ENCODE measurements at regions not wholly inside any gene's neighbourhood (a gene's known extent, or its start where the extent isn't known, plus 50 kb on each side); places are given as distances from the start of the nearest gene placed in this dataset.

- Histone ChIP-seq H3K36me3 (no peaks in the 10 kb centered on the region), H3K27ac (no peak overlapping the region), H3K4me3 (no peak overlapping the region), H3K9me3 (no peaks in the 10 kb centered on the region), H3K4me1 (no peaks in the 10 kb centered on the region), H3K27me3 (no peaks in the 10 kb centered on the region)
- no peak for DNase-seq
- TF ChIP-seq, protein P1, sequence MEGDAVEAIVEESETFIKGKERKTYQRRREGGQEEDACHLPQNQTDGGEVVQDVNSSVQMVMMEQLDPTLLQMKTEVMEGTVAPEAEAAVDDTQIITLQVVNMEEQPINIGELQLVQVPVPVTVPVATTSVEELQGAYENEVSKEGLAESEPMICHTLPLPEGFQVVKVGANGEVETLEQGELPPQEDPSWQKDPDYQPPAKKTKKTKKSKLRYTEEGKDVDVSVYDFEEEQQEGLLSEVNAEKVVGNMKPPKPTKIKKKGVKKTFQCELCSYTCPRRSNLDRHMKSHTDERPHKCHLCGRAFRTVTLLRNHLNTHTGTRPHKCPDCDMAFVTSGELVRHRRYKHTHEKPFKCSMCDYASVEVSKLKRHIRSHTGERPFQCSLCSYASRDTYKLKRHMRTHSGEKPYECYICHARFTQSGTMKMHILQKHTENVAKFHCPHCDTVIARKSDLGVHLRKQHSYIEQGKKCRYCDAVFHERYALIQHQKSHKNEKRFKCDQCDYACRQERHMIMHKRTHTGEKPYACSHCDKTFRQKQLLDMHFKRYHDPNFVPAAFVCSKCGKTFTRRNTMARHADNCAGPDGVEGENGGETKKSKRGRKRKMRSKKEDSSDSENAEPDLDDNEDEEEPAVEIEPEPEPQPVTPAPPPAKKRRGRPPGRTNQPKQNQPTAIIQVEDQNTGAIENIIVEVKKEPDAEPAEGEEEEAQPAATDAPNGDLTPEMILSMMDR (IDR thresholded peaks at IDR 0.05): no peak
- TF ChIP-seq POLR2A (IDR thresholded peaks at IDR 0.05): no peak
Measured at GRCh38 chrX:10741003-10741402, 120.6 kb upstream of the MID1 start.

DNA sequence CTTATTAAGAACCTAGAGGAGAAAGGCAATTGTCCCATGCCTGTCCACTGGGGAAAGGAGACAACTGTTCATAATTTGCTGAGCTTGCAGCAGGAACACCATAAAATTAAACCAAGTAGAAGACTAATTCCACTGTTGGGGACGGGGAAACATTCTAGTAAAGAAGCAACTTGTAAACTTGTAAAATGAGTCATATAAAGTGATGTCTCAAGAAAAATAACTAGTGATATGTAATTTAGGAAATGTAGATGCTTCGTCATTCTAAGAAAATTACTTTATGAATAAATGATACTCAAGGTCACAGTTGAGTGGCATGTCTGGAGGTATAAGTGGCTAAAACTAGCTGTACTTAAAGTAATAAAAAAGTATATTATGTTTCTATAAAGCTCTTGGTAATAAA, 121.2 kb upstream of the MID1 start:
- H3K9me3 ChIP-seq: no peaks in the 10 kb centered on the region
- no peak overlapping the region for H3K27ac ChIP-seq
- DNase-seq: no peak
- no peaks in the 10 kb centered on the region for H3K4me1 ChIP-seq
- H3K4me3 ChIP-seq: no peak overlapping the region
- H3K27me3 ChIP-seq: no peaks in the 10 kb centered on the region
- H3K36me3 ChIP-seq: no peaks in the 10 kb centered on the region
- TF ChIP-seq, protein P1 (IDR thresholded peaks at IDR 0.05): no peak
- TF ChIP-seq POLR2A (IDR thresholded peaks at IDR 0.05): no peak

GRCh38 chrX:10743476-10743875, 123.1 kb upstream of the MID1 start:
- H3K4me3 ChIP-seq: no peak overlapping the region

DNA sequence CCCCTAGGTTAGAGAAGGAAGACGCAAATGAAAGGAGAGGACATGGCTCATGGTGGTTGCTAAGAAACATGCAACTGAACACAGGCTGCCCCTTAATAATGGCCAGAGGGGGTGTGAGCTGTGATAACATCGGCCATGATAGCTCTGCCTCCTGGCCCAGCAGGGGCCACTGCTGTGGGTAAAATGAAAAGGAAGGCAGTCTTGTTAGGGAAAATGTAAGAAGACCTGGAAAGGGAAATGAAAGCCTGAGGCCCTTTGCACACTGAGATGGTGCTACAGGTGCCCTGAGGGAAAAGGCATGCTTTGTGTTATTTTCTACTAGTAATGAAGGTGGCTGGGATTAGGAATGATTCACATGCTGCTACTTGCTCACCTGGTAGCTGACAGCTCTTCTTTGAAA, 123.6 kb upstream of the MID1 start:
- no peaks in the 10 kb centered on the region for H3K9me3 ChIP-seq
- no peak overlapping the region for H3K27ac ChIP-seq
- no peak for DNase-seq
- H3K27me3 ChIP-seq: no peaks in the 10 kb centered on the region
- no peak overlapping the region for H3K4me3 ChIP-seq
- no peaks in the 10 kb centered on the region for H3K4me1 ChIP-seq
- no peaks in the 10 kb centered on the region for H3K36me3 ChIP-seq
- TF ChIP-seq POLR2A (IDR thresholded peaks at IDR 0.05): no peak
- TF ChIP-seq, protein P1 (IDR thresholded peaks at IDR 0.05): no peak

More at GRCh38 chrX:10743476-10743875, 123.1 kb upstream of the MID1 start:
- no peaks in the 10 kb centered on the region for H3K36me3 ChIP-seq
- no peaks in the 10 kb centered on the region for H3K27me3 ChIP-seq
- H3K27ac ChIP-seq: no peak overlapping the region
- DNase-seq: no peak
- no peaks in the 10 kb centered on the region for H3K4me1 ChIP-seq
- TF ChIP-seq POLR2A (IDR thresholded peaks at IDR 0.05): no peak
- no peaks in the 10 kb centered on the region for H3K9me3 ChIP-seq

- H3K9me3 ChIP-seq: no peaks in the 10 kb centered on the region
- no peak overlapping the region for H3K4me3 ChIP-seq
- TF ChIP-seq, protein P1 (IDR thresholded peaks at IDR 0.05): no peak
- TF ChIP-seq POLR2A (IDR thresholded peaks at IDR 0.05): no peak
- no peaks in the 10 kb centered on the region for H3K36me3 ChIP-seq
- H3K4me1 ChIP-seq: no peaks in the 10 kb centered on the region
- no peak for DNase-seq
- H3K27ac ChIP-seq: no peak overlapping the region
- no peaks in the 10 kb centered on the region for H3K27me3 ChIP-seq
Measured at GRCh38 chrX:10747975-10748374, 127.6 kb upstream of the MID1 start.

GRCh38 chrX:10749113-10749512, 128.7 kb upstream of the MID1 start:
- Histone ChIP-seq H3K4me1 (no peaks in the 10 kb centered on the region), H3K9me3 (no peaks in the 10 kb centered on the region), H3K27me3 (no peaks in the 10 kb centered on the region), H3K4me3 (no peak overlapping the region), H3K27ac (no peak overlapping the region), H3K36me3 (no peaks in the 10 kb centered on the region)
- DNase-seq: no peak
- TF ChIP-seq POLR2A (IDR thresholded peaks at IDR 0.05): no peak
- TF ChIP-seq, protein P1 (IDR thresholded peaks at IDR 0.05): no peak
